Right lobe of liver (tissue), 4 donors: ENCODE measurements at regions not wholly inside any gene's neighbourhood (a gene's known extent, or its start where the extent isn't known, plus 50 kb on each side); places are given as distances from the start of the nearest gene placed in this dataset.

Source experiments
- CTCF ChIP-seq, 4 donors: fragments of 200-600 bp in 3 of 4; fragments of 450-650 bp in 1 of 4; IDR thresholded peaks; one replicate each; pipeline versions ENCODE4 v1.5.1 to v1.8.0; 2016 to 2022; ENCODE audit warnings: antibody characterized with exemption in 4 of 4, mild to moderate bottlenecking in 2 of 4
- POLR2A ChIP-seq: fragments of 450-650 bp; IDR thresholded peaks from one replicate; pipeline ENCODE4 v1.6.1; 2017; ENCODE audit warnings: antibody characterized with exemption, mild to moderate bottlenecking
- donor health status: DM: no; HTN: no; CAD: no.
- donor health status: DM: no; HTN: no; CAD: no.
- donor health status: DM: no; HTN: yes; CAD: no.

- TF ChIP-seq CTCF (IDR thresholded peaks at IDR 0.05) (no peak), POLR2A (no peak)
These were observed 59.2 kb upstream of the POU3F2 start for GRCh38 chr6:98775205-98775604.
